Activated effector memory CD4-positive, alpha-beta T cell treated with anti-CD3 and anti-CD28 coated beads, Interleukin-2, amount 50 U/mL, for 16 hours (primary cell): ENCODE measurements at regions not wholly inside any gene's neighbourhood (a gene's known extent, or its start where the extent isn't known, plus 50 kb on each side); places are given as distances from the start of the nearest gene placed in this dataset.

Experiments
- DNase-seq: peaks from one replicate; pipeline ENCODE4 v3.0.0-alpha.2; 2020

- DNase-seq, result peak; percentile 68
Observed at GRCh38 chr13:74040200-74040599, 94.0 kb downstream of the KLF12 start.

- no peak for DNase-seq
Observed at GRCh38 chr13:74039667-74040066, 94.5 kb downstream of the KLF12 start.

- DNase-seq, result no peak
Observed at GRCh38 chr13:74039154-74039553, 95.0 kb downstream of the KLF12 start.

GRCh38 chr13:74037762-74038161, 96.4 kb downstream of the KLF12 start:
- DNase-seq, result no peak

GRCh38 chr13:74036373-74036772, 97.8 kb downstream of the KLF12 start:
- DNase-seq, result no peak

- DNase-seq, result no peak
Observed at GRCh38 chr13:74035896-74036295, 98.3 kb downstream of the KLF12 start.

GRCh38 chr13:74032325-74032724, 101.9 kb downstream of the KLF12 start:
- no peak for DNase-seq

GRCh38 chr13:74027161-74027779, 106.9 kb downstream of the KLF12 start:
- DNase-seq, result no peak

GRCh38 chr13:74026753-74027152, 107.5 kb downstream of the KLF12 start:
- peak; percentile 85 for DNase-seq

- DNase-seq, result no peak
Observed at GRCh38 chr13:74025369-74025768, 108.8 kb downstream of the KLF12 start.

- no peak for DNase-seq
Observed at GRCh38 chr13:74024856-74025255, 109.3 kb downstream of the KLF12 start.

GRCh38 chr13:74024314-74024713, 109.9 kb downstream of the KLF12 start:
- no peak for DNase-seq

- DNase-seq, result no peak
Observed at GRCh38 chr13:74023484-74023883, 110.7 kb downstream of the KLF12 start.

- no peak for DNase-seq
Observed at GRCh38 chr13:74021505-74021904, 112.7 kb downstream of the KLF12 start.

GRCh38 chr13:74018062-74018431, 116.2 kb downstream of the KLF12 start:
- no peak for DNase-seq

- no peak for DNase-seq
Observed at GRCh38 chr13:74017301-74018061, 116.7 kb downstream of the KLF12 start.

GRCh38 chr13:74015137-74015536, 119.1 kb downstream of the KLF12 start:
- DNase-seq, result no peak

- DNase-seq, result no peak
Observed at GRCh38 chr13:74009100-74009668, 125.0 kb downstream of the KLF12 start.

- DNase-seq, result no peak
Observed at GRCh38 chr13:74006666-74007065, 127.5 kb downstream of the KLF12 start.

GRCh38 chr13:74005320-74006157, 128.7 kb downstream of the KLF12 start:
- no peak for DNase-seq

GRCh38 chr13:74004109-74004508, 130.1 kb downstream of the KLF12 start:
- no peak for DNase-seq

- no peak for DNase-seq
Observed at GRCh38 chr13:74003374-74003773, 130.8 kb downstream of the KLF12 start.

GRCh38 chr13:74000876-74001275, 133.3 kb downstream of the KLF12 start:
- no peak for DNase-seq
